Neural cell (in vitro differentiated cells): ENCODE measurements at regions not wholly inside any gene's neighbourhood (a gene's known extent, or its start where the extent isn't known, plus 50 kb on each side); places are given as distances from the start of the nearest gene placed in this dataset.

Source experiments
- CTCF ChIP-seq: fragments of 450-650 bp; IDR thresholded peaks from 2 replicates; pipeline ENCODE4 v1.5.1; 2014; ENCODE audit warnings: antibody characterized with exemption, mild to moderate bottlenecking, moderate library complexity; ENCODE audit not compliant: poor library complexity, severe bottlenecking
- EZH2 ChIP-seq: fragments of 200-600, 300-800 bp; shearing (Covaris generic), sonication (generic); IDR thresholded peaks from 2 replicates; pipeline ENCODE4 v1.6.1; 2014; ENCODE audit warnings: antibody characterized with exemption, low read length, borderline replicate concordance, mild to moderate bottlenecking; ENCODE audit not compliant: insufficient read depth, poor library complexity, severe bottlenecking
- RAD21 ChIP-seq: fragments of 450-650 bp; conservative IDR thresholded peaks from 2 replicates; pipeline ENCODE4 v1.6.1; 2014; ENCODE audit warnings: antibody characterized with exemption, mild to moderate bottlenecking, moderate library complexity
- SMC3 ChIP-seq: fragments of 450-650 bp; conservative IDR thresholded peaks from 2 replicates; pipeline ENCODE4 v1.6.1; 2014; ENCODE audit warnings: antibody characterized with exemption, mild to moderate bottlenecking, moderate library complexity; ENCODE audit not compliant: poor library complexity

GRCh38 chr6:113405326-113406047 is 451.7 kb upstream of the MARCKS start:
- TF ChIP-seq EZH2 (no peak), CTCF (no peak), SMC3 (no peak), RAD21 (no peak)
